ENCODE measurements at regions not wholly inside any gene's neighbourhood (a gene's known extent, or its start where the extent isn't known, plus 50 kb on each side); places are given as distances from the start of the nearest gene placed in this dataset.

DNA sequence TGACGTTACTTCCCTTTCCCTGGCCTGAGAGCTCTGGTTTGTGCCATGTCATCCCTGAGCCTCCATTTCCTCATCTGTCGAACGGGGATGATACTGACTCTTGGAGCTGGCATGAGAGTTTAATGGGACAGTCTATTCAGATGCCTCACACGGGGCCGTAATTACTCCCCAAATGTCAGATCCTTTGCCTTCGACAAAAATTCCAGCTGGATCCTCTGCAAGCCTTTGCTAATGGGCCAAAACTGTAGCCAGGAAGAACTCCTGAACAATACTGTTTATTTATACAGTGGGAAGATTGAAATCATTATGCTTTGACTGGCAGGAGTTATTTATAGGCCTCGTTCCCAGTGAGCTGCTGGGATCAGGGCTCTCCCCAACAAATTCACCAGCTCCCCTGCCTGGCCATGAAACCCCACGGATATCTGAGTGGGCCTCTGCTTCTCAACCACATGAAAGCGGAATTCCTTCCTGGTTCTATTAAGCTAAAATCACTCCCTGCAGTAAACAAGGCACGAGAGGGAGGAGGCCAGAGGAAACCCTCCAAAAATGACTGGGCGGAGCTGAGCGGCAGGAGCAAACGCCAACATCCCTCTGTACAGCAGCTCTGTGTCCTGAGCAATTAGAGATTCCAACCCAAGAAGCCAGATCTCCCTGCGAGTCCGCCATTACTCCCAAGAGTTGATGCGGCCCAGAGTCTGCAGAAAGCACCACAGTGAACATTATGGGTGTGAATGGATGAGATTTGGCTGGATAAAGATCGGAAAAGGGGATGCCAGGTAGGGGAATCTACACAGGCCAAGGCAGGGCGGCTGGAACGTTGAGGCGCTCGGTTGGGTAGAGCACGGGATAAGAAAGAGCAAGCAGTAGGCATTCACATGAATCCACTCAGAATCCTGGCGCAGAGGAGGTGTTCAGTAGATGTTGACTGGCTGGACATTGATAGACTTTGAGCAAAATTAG is 326.1 kb downstream of the BCL11B start:
- no peak for DNase-seq

DNA sequence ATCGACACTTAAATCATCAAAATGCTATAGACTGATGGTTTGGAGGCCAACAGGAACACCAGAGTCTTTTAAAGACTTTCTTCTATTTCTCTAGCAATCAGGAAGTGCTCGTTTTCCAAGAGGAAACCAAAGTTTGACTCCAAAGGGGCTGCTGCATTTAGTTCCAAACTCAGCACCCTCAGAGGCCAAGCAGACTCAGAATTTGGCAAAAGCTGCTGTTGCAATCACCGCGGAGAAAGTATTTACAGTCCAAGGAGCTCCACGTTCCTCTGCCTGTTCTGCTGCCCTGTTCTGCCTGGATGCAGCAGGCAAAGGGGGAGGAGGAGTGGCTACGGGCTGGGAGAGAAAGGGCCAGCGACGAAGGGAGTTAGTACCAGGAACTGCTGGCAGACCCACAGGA is 325.1 kb downstream of the BCL11B start:
- DNase-seq, result no peak

DNA sequence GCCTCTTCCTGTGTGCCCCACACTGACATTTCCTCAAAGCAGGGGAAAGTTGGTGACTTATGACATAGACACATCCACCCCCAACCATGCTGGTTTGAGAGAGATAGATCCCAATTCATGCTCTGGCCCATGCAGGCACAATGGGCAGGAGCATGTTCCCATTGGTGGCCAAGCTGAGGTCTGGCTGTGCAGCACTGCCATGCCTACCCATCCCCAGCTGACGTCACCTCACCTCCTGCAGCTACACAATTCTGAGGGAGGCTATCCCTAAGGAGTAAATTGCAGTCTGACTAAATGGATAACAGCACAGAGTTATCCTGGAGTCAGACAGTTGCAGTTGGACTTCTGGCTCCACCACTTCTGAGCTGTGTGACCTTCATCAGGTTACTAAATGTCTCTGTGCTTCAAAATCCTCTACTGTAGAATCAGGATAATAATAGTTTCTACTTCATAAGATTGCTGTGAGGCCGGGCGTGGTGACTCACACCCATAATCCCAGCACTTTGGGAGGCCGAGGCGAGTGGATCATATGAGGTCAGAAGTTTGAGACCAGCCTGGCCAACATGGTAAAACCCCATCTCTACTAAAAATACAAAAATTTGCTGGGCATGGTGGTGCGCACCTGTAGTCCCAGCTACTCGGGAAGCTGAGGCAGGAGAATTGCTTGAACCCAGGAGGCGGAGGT is 323.9 kb downstream of the BCL11B start:
- DNase-seq, result no peak

DNA sequence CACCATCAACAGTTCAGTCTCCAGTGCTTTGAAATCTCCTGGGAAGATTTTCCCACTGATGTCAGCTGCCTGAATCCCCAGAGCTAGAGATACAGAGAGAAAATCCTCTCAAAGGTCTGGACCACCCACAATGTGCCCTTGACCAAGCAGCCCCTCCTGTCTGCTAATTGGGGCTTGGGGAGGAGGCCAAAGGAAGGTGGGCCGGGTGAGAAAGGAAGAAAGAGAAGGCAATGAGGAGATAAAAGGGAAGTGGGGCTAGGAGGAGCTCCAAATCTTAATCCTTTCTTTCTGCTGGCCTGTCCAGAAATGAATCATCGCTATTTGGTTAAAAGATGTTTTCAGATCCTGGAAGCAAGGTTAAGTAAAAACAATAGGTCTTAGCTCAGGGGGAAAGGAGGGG is 322.9 kb downstream of the BCL11B start:
- no peak for DNase-seq

DNA sequence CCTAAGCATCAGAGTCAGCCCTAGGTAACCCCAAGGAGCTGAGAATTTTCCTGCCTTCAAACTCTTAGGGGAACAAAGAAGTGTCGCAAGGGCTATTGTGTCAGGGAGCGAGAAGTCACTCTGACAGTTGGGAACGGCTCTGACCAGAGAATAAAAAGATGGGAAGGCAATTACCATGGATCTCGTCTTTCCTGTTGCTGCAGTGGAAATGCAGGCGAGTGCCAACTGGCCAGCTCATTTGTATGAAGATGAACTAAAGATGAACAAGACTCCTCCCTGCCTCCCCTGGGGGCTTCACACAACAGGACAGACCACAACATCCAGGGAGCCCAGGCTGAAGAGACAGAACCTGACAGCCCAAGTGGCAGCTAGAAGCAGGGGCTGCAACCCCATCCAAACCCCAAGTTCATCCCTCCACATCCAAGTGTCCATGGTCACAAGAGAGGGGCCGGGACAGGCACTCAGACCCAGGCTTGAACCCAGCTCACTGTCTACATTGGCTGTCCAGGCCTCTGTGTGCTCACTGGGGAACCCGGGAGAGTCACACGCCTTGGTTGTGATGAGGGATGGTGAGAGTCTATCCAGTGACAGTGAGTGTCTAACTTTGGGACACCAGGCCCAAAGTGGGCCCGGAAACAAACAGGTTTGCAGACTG is 322.4 kb downstream of the BCL11B start:
- DNase-seq, result no peak

DNA sequence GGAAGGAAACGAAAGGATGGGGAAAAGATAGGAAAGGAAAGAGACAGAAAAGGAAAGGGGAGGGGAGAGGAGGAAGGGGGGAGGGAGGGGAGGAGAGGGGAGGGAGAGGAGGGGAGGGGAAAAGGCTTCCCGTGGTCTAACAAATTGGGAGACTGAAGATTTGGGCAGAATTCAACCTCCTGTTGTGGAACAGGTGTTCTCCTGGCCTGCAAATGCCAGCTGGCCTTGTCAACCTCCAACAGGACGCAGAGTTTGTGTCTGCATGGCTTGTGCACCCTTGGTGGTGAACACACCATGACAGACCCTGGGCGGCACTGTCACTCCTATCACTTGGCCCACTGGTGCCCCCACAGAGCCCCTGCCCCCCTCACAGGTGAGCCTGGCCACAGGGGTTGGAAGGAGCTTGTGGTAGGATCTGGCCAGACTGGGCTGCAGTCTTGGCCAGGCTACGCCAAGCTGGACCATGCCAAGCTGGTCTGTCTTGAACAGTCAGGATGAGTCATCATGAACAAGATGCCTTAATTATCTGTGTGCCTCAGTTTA is 321.6 kb downstream of the BCL11B start:
- no peak for DNase-seq

DNA sequence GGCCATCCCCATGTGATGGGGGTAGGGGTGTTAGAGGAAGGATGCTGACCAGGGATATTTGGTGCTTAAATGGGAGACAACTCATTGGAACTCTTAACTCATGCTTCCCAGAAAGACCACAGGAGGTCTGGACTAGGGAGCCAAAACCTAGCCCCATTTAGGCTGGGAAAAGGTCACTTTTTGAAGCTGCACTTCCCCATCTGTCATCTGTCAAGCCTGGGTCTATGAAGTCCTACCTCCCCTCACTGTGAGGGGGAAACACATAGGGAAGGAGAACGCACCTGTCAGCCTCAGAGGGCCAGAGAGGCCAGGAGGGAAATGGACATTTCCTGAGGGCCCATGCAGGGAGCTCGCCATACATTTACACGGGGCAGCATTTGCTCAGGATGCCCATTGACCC is 321.0 kb downstream of the BCL11B start:
- no peak for DNase-seq

DNA sequence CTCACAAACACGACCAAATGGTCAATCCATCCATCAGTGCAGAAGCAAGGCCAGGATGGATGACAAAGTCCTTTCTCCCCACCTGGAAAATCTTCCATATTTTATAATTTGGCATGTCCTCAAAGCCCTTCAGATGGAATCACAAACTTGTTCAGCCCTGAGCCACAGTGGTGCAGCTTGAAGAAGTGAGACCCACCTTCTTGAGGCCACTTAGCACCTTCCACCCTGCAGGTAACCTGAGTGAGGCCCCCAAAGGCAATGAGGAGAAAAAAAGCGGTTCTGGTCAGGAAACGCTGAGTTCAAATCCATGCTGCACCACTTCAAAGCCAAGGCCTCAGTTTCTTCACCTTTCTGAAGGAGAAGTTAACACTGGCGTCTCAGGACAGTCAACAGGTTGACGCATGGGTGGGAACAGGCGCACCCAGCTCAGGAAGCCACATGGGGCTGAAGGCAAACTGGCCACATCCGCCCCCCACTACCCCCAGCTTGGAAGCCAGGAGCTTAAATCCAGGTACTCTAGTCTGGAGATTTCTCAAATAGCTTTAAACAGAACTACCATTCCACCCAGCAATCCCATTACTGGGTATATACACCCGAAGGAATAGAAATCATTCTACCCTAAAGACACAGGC is 320.4 kb downstream of the BCL11B start:
- no peak for DNase-seq

DNA sequence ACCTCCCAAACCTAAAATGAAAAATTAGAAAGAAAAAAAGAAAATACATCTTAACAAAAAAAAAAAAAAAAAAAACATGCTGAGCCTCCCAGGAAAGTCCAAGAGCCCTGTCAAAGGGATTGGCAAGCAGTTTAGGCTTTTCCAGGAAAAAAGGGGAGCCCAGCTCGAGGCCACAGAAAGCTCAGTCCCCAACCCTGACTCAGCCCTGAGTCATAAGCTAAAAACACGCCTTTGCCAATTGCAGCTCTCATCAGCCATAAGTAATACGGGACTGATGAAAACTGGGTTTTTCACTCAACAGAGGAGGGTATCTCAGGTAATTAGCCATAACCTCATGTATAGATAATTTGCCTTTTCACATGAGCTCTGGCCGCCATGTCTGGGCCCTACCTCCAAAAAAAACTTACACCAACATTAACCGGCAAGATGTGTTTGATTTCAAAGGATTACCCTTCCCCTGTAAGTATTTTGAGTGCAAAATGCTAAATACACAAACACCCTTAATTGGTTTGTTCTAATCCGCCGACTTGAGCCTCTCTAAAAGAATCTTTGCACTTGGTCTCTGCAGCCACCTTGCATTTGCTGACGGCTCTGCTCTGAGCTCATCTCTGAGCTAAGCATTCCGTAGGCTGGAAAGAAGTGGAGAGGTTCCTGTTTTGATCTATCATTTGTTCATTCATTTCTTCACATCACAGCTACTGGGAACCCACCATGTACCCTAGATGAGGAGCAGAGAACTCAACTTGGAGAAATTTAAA is 319.2 kb downstream of the BCL11B start:
- DNase-seq, result no peak

DNA sequence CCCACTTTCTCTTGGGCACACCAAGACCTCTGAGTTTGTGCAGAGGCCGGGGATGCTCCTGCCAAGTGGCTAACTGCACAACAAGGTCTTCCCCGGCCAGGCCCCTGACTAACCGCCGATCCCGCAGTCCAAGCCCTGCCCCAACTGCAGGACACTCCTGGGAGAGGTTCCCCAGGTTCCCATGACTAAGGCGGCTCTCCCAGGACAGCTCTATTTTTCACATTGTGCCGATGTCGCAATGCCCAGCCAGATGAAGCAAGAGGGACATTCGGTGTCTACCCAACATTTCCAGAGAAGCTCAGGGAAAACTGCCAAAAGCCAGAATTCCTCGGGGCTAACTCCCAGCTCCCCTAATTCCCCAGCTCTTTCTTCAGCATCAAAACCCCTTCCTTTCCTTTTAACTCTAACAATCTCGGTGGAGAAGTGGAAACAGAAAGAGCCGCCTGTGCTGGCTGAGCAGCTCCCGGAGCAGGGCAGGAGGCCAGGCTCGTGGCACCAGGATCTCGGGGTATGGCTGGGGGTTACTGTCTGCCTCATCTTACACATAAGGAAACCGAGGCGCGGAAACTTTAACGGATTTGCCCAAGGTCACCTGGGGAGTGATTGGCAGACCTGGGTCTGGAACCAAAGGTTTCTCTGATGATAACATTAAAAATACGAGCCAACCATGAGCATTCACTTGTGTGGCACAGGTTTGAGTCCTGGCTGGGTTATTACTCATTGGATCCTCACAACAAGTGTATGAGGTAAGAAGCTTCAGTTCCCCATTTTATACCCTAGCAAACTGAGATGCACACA is 318.2 kb downstream of the BCL11B start:
- no peak for DNase-seq

DNA sequence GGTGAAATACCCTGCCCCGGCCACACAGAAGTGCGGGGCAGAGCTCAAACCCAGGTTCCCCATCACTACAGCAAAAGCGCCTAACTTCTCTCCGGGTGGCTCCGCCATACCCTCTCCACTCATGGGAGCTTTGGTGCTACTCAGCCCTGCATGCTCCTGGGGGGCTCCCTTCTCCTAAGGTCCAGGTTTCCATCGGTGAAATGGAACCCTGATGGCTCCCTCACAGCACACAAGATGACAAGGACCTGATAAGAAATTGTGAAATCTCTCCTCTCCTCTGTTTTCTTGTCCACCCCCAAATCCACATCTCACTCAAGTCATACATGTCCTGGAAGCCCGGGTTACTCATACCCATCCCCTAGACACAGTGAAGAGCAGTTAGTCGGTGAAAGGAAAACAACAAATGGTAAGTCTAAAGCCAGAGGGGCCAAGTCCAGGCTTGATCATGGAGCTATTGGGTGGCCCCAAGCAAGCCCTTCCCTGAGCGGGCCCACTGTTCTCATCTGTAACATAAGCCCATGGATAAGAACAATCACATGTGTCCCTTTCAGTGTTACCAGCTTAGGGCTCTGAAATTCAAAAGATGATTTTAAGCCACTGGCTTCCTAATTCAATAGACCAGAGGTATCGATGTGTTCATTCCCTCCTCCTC is 317.5 kb downstream of the BCL11B start:
- no peak for DNase-seq

DNA sequence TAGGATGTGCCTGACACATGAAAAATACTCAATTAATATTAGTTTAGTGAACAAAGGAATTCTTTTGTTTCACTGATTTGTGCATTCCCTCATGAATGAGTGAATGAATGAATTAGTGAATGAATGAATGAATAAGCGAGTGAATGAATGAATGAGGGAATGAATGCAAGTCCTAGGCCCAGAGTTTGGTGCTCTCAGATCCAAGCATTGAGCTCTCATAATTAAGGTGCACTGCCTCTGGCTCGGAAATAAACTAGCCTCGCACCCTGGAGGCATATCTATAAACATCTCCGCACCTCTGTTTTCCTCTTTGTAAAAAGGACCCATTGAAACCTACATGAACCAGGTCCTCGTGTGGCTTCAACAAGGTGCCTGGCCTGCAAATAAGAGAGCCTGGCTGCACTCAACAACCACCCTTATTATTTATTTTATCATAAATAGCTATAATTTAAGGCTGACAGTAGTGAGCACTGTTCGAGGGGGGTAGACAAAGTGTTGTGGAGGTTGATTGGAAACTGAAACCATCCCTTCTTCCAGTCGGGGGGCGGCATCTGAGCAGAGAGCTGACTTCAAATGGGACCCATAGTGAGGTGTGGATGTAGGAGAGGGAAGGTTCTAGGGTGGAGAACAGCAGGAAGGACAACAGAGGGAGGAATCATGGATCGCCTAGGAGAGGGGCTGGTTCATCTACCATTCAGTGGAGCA is 316.8 kb downstream of the BCL11B start:
- no peak for DNase-seq

DNA sequence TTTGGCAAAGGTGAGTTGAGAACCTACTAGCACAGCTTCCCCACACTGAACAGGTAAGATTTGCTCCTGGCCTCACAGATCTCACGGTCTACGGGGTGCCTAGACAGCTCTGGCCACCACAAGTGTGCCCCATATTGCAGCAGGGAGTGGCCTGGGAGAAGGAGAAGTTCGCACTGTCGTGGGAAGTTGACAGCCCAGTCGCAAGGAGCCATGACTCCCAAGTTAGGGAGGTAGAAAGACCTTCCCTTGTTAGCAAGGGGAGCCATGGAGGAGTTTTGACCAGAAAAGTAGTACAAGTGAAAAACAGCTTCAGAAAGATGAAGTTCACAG is 316.3 kb downstream of the BCL11B start:
- no peak for DNase-seq

DNA sequence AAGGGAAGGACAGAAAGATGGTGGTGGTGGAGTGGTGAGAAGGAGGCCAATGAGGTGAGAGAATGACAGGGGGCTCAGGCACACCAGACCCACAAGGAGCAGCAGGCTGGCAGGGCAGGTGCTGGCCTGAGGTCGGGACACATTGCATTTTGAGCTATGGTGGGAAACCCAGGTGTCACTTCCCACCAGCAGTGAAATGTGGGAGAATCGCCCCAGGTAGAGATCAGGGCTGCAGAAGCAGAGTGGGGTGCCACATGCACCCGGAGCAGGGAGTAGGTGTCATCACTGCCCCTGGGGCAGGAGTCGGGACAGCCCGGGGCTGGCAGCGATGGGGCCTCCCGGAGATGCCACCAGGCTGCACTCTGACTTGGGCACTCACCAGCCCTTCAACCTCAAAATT is 315.8 kb downstream of the BCL11B start:
- DNase-seq, result no peak

DNA sequence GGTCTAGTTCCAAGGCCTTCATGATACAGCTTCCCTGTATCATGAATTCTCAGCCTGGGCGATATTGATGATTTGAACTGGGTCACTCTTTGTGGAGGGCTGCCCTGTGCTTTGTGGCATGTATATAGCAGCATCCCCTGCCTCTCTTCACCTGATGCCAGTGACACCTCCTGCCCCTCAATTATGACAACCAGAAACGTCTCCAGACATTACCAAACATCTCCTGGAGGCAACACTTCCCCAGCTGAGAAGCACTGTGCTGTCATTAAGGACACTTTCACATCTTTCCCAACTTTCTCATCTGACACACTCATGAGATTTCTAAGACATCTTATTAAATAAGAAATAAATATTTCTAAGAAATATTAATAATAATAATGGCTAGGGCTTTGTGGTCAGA is 315.3 kb downstream of the BCL11B start:
- no peak for DNase-seq

DNA sequence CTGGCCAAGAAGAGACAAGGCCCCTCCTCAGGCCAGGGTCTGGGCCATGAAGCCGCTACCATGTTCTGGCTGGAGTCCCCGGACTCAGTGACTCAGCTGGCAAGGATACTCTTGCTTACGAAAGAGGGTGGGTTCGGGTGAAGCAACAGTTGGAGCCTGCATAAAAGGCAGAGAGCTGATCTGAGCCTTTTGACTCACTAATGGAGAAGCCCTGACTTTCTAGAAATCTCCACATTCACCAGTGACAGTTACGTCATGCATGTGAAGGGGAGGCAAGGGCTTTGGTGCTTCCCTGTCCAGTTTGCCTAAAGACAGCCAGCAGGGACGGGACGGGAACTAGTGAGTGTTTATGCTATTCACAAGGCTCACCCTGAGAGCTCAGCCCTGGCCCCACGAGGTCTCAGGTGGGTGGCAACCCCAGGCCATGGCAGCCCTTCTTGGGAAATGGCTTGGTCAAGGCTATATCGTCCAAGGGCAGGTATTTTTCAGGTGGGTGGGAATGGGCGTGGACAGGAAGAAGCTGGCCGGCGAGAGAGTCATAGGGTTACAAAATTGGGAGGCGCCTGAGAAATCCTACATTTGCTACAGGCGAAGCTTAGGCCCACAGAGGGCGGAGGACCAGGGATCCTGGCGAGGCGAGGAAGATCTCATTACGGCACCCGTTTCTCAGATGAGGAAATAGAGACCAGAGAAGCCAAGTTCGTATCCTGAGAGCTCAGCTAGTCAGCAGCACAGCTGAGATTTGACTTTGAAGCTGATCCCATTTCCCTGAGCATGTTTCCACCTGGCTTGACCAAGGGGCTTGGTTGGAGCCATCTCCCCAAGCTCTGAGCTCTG is 314.6 kb downstream of the BCL11B start:
- no peak for DNase-seq

DNA sequence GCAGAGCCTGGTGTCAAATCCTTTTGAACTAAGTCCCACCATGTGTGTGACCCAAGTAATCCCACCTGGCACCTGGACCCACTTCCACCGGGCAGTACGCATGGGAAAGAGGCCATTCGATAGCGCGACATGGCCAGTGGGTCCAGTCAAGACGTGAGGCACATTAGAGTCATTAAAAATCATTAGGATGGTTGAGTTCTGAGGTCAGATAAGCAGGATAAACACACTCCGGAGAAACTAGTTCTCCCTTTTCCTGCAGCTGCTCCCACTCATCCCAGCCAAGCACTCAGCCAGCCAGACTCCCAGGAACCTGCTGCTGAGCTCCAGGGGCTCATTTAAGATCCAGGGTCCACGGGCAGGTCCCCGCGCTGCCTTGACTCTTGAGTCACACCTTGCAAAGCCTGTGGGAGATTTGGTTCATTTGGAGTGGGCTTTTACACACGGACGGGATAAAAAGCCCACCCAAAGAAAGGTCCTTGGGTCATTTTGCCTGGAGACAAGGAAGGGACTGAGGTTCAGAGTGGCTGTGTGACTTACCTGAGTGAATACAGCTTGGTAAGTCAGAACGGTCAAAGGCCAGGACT is 313.9 kb downstream of the BCL11B start:
- DNase-seq, result no peak

DNA sequence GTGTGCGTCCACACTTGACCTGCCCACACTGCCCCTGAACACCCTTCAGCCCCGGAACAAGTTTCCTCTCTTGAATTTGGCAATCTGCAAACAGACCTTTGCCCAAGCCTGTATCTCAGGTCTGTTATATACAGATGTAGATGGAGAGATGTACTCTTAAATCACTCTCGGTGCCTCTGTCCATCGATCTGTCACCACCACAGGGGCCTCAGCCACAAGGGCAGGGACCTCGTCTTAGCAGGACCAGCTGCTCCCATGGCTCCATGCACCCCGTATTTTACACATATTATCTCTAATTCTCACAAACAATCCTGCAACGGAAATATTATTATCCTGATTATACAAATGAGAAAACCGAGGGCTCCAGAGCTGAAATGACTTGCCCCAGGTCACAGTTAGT is 313.4 kb downstream of the BCL11B start:
- DNase-seq, result no peak

DNA sequence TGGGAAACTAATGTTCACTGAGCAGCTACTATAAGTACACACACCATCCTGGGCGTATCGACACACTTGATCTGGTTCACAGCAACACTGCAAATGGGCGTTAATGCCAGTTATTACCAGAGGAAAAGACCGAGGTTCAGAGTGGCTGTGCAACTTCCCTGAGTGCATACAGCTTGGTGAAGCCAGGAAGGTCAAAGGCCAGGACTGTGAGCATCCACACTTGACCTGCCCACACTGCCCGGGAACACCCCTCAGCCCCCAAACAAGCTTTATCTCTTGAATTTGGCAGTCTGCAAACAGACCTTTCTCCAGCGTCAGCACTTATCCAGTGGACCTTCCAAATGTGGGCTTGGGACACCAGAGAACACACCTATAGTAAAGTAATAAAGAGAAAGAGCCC is 312.6 kb downstream of the BCL11B start:
- no peak for DNase-seq
